OCI-LY7 (cell line): ENCODE measurements at regions not wholly inside any gene's neighbourhood (a gene's known extent, or its start where the extent isn't known, plus 50 kb on each side); places are given as distances from the start of the nearest gene placed in this dataset.

Experiments
- BruUV-seq: library from RNA; stranded (reverse); fragments of 400-500 nt; replicated peaks from 2 replicates; lab custom pipeline; 2021; lab: Mats Ljungman, UMichigan
- CTCF ChIA-PET: fragments of 300-600 bp; sonication (Branson Sonifier 250); formaldehyde crosslinking; loops from one replicate; lab custom pipeline; 2022; ENCODE audit warnings: antibody characterized with exemption; ENCODE audit not compliant: unreplicated experiment; lab: Charles Lee
- POLR2A ChIA-PET: fragments of 300-600 bp; sonication (Branson Sonifier 250); formaldehyde crosslinking; loops from one replicate; lab custom pipeline; 2022; ENCODE audit warnings: antibody characterized with exemption; lab: Charles Lee
- DNase-seq: peaks from one replicate; pipeline ENCODE4 v3.0.0-alpha.2; 2015; ENCODE audit warnings: low spot score
- H2AFZ ChIP-seq: fragments of 200-600 bp; sonication (generic), shearing (Covaris generic); 2 replicates; pipeline ENCODE4 v1.6.1; 2014; ENCODE audit warnings: mild to moderate bottlenecking, antibody characterized with exemption, low read length, moderate library complexity
- H3K27ac ChIP-seq: fragments of 200-600 bp; sonication (generic); 2 replicates; pipeline ENCODE4 v1.5.1; 2014; ENCODE audit warnings: mixed run types, low read depth, mild to moderate bottlenecking, moderate library complexity, low read length, inconsistent platforms; ENCODE audit not compliant: poor library complexity, severe bottlenecking
- H3K36me3 ChIP-seq: fragments of 200-600 bp; sonication (generic); 2 replicates; pipeline ENCODE4 v1.6.1; 2014; ENCODE audit warnings: mild to moderate bottlenecking, antibody characterized with exemption, low read length, moderate library complexity, mixed read lengths; ENCODE audit not compliant: insufficient read depth
- H3K4me1 ChIP-seq: fragments of 200-600 bp; sonication (generic); 2 replicates; pipeline ENCODE4 v1.5.1; 2014; ENCODE audit warnings: mild to moderate bottlenecking, low read length; ENCODE audit not compliant: insufficient read depth, poor library complexity, severe bottlenecking
- H3K4me2 ChIP-seq: fragments of 200-600 bp; sonication (generic); 2 replicates; pipeline ENCODE4 v1.6.1; 2014; ENCODE audit warnings: mild to moderate bottlenecking, low read length
- H3K4me3 ChIP-seq: fragments of 200-600 bp; sonication (generic); 2 replicates; pipeline ENCODE4 v1.5.1; 2014; ENCODE audit warnings: mild to moderate bottlenecking, low read depth, low read length; ENCODE audit not compliant: poor library complexity, severe bottlenecking
- H3K79me2 ChIP-seq: fragments of 200-600 bp; sonication (generic); 2 replicates; pipeline ENCODE4 v1.6.1; 2016; ENCODE audit warnings: low read depth, mild to moderate bottlenecking, low read length, moderate library complexity, mixed read lengths; ENCODE audit not compliant: insufficient read depth
- H3K9me2 ChIP-seq: fragments of 200-600 bp; sonication (generic); 2 replicates; pipeline ENCODE4 v1.6.1; 2016; ENCODE audit warnings: mild to moderate bottlenecking, low read length, mixed read lengths; ENCODE audit not compliant: insufficient read depth
- H3K9me3 ChIP-seq: fragments of 200-600 bp; sonication (generic); 2 replicates; pipeline ENCODE4 v1.6.1; 2014; ENCODE audit warnings: mild to moderate bottlenecking, mixed run types, low read length, mixed read lengths
- H4K20me1 ChIP-seq: fragments of 200-600 bp; sonication (generic); 2 replicates; pipeline ENCODE4 v1.6.1; 2014; ENCODE audit warnings: mild to moderate bottlenecking, antibody characterized with exemption, low read length, moderate library complexity, mixed read lengths; ENCODE audit not compliant: insufficient read depth
- CTCF ChIP-seq: fragments of 200-600 bp; sonication (generic); conservative IDR thresholded peaks from 2 replicates; pipeline ENCODE4 v1.5.1; 2014; ENCODE audit warnings: mild to moderate bottlenecking, antibody characterized with exemption, low read length, moderate library complexity, mixed read lengths
- EZH2phosphoT487 ChIP-seq: fragments of 200-600 bp; sonication (generic); IDR thresholded peaks from 2 replicates; pipeline ENCODE4 v1.6.1; 2018; ENCODE audit warnings: low read depth, borderline replicate concordance, mild to moderate bottlenecking, mixed run types, antibody characterized with exemption, low read length, moderate library complexity, mixed read lengths
- intact Hi-C: fragments of 100-400 bp; cut with micrococcal nuclease; formaldehyde crosslinking; loops from one replicate; pipeline ENCODE4 v1.10.0; 2022; ENCODE audit not compliant: unreplicated experiment

- no peak for TF ChIP-seq CTCF
- no peak for TF ChIP-seq EZH2phosphoT487
- DNase-seq: no peak
- Histone ChIP-seq H3K4me1 (no peaks in the 10 kb centered on the region), H3K9me2 (no peaks in the 10 kb centered on the region), H2AFZ (no peak overlapping the region), H3K36me3 (no peaks in the 10 kb centered on the region), H3K4me3 (no peak overlapping the region), H3K9me3 (no peaks in the 10 kb centered on the region), H3K4me2 (no peak overlapping the region), H4K20me1 (no peaks in the 10 kb centered on the region), H3K27ac (no peak overlapping the region), H3K79me2 (no peaks in the 10 kb centered on the region)
- ChIA-PET POLR2A (no interaction called here), CTCF (no interaction called here)
- BruUV-seq: no TSS peak
- intact Hi-C loops: no loop called here
Measured at GRCh38 chr3:128557531-128558280, 64.7 kb upstream of the GATA2 start.

GRCh38 chr3:128556907-128557306 is 63.9 kb upstream of the GATA2 start:
- no peak overlapping the region for H3K4me3 ChIP-seq
- H4K20me1 ChIP-seq: no peaks in the 10 kb centered on the region
- no peaks in the 10 kb centered on the region for H3K79me2 ChIP-seq
- no peaks in the 10 kb centered on the region for H3K9me2 ChIP-seq
- intact Hi-C loops: no loop called here
- no peaks in the 10 kb centered on the region for H3K4me1 ChIP-seq
- no peak overlapping the region for H3K27ac ChIP-seq
- H3K9me3 ChIP-seq: no peaks in the 10 kb centered on the region
- no peak overlapping the region for H3K4me2 ChIP-seq
- no peak overlapping the region for H2AFZ ChIP-seq
- ChIA-PET POLR2A (interaction anchor here (0.5 kb wide), 1 partner anchor 66 kb away, joined by 3 read pairs; no protein-coding TSS in a partner anchor), CTCF (interaction anchor here (0.6 kb wide), 1 partner anchor 261 kb away, joined by 3 read pairs; no protein-coding TSS in a partner anchor)
- no peaks in the 10 kb centered on the region for H3K36me3 ChIP-seq
- no peak for DNase-seq
- BruUV-seq: no TSS peak
- TF ChIP-seq EZH2phosphoT487 (no peak), CTCF (no peak)

- Histone ChIP-seq H4K20me1 (no peaks in the 10 kb centered on the region), H3K79me2 (no peaks in the 10 kb centered on the region), H3K4me1 (no peaks in the 10 kb centered on the region), H3K4me2 (no peak overlapping the region), H3K36me3 (no peaks in the 10 kb centered on the region), H3K27ac (no peak overlapping the region), H2AFZ (no peak overlapping the region), H3K9me2 (no peaks in the 10 kb centered on the region), H3K9me3 (no peaks in the 10 kb centered on the region), H3K4me3 (no peak overlapping the region)
- BruUV-seq: no TSS peak
- ChIA-PET CTCF (no interaction called here), POLR2A (no interaction called here)
- no peak for DNase-seq
- TF ChIP-seq EZH2phosphoT487 (no peak), CTCF (no peak)
- intact Hi-C loops: no loop called here
Measured at GRCh38 chr3:128556384-128556783, 63.4 kb upstream of the GATA2 start.
